A673 (cell line): ENCODE measurements at regions not wholly inside any gene's neighbourhood (a gene's known extent, or its start where the extent isn't known, plus 50 kb on each side); places are given as distances from the start of the nearest gene placed in this dataset.

Experiments
- BruUV-seq: library from RNA; stranded (reverse); fragments of 400-500 nt; replicated peaks from 2 replicates; lab custom pipeline; 2021; lab: Mats Ljungman, UMichigan
- CTCF ChIA-PET: fragments of 300-600 bp; sonication (Branson Sonifier 250); formaldehyde crosslinking; loops from one replicate; lab custom pipeline; 2022; ENCODE audit warnings: antibody characterized with exemption; lab: Charles Lee
- POLR2A ChIA-PET: fragments of 300-600 bp; sonication (Branson Sonifier 250); formaldehyde crosslinking; loops from one replicate; lab custom pipeline; 2022; ENCODE audit warnings: antibody characterized with exemption; ENCODE audit not compliant: low non-redundant PET; lab: Charles Lee
- DNase-seq: peaks from one replicate; pipeline ENCODE4 v3.0.0-alpha.2; 2015; ENCODE audit warnings: low spot score
- H3K27ac ChIP-seq: fragments of 200-600 bp; sonication (generic); 2 replicates; pipeline ENCODE4 v1.5.1; 2016; ENCODE audit warnings: mixed run types, low read depth, mild to moderate bottlenecking, mixed read lengths, antibody characterized with exemption, low read length; ENCODE audit not compliant: poor library complexity, severe bottlenecking
- H3K27me3 ChIP-seq: fragments of 200-600 bp; sonication (generic); replicated peaks from 2 replicates; pipeline ENCODE4 v1.6.1; 2017; ENCODE audit warnings: mixed run types, low read depth, mild to moderate bottlenecking, mixed read lengths, antibody characterized with exemption, low read length; ENCODE audit not compliant: insufficient read depth, poor library complexity
- H3K36me3 ChIP-seq: fragments of 200-600 bp; sonication (generic); 2 replicates; pipeline ENCODE4 v1.6.1; 2016; ENCODE audit warnings: mixed run types, mild to moderate bottlenecking, mixed read lengths, antibody characterized with exemption, low read length; ENCODE audit not compliant: insufficient read depth, poor library complexity, severe bottlenecking
- H3K4me1 ChIP-seq: fragments of 200-600 bp; sonication (generic); 2 replicates; pipeline ENCODE4 v1.6.1; 2017; ENCODE audit warnings: mixed run types, mild to moderate bottlenecking, mixed read lengths, antibody characterized with exemption, low read length; ENCODE audit not compliant: insufficient read depth, poor library complexity, severe bottlenecking
- H3K4me3 ChIP-seq: fragments of 200-600 bp; sonication (generic); 2 replicates; pipeline ENCODE4 v1.5.1; 2016; ENCODE audit warnings: low read depth, mixed run types, mild to moderate bottlenecking, mixed read lengths, low read length; ENCODE audit not compliant: poor library complexity, severe bottlenecking
- H3K9me3 ChIP-seq: fragments of 200-600 bp; sonication (generic); 2 replicates; pipeline ENCODE4 v1.6.1; 2016; ENCODE audit warnings: mixed run types, low read depth, mild to moderate bottlenecking, mixed read lengths, antibody characterized with exemption, low read length; ENCODE audit not compliant: poor library complexity, severe bottlenecking
- CTCF ChIP-seq: fragments of 300-800, 200-600 bp; sonication (generic); conservative IDR thresholded peaks from 2 replicates; pipeline ENCODE4 v1.5.1; 2017; ENCODE audit warnings: low read depth, mild to moderate bottlenecking, antibody characterized with exemption, low read length, moderate library complexity, mixed read lengths
- EZH2 ChIP-seq: fragments of 200-600 bp; sonication (generic); IDR thresholded peaks from 2 replicates; pipeline ENCODE4 v1.6.1; 2017; ENCODE audit warnings: borderline replicate concordance, low read depth, mild to moderate bottlenecking, mixed read lengths, antibody characterized with exemption, low read length; ENCODE audit not compliant: poor library complexity, severe bottlenecking
- intact Hi-C: fragments of 100-400 bp; cut with micrococcal nuclease; formaldehyde crosslinking; loops from one replicate; pipeline ENCODE4 v1.10.0; 2022; ENCODE audit not compliant: unreplicated experiment

- POLR2A ChIA-PET: no interaction called here
- intact Hi-C loops: no loop called here
- Histone ChIP-seq H3K4me3 (no peak overlapping the region), H3K27ac (no peak overlapping the region), H3K27me3 (no peaks in the 10 kb centered on the region), H3K9me3 (no peaks in the 10 kb centered on the region), H3K4me1 (no peaks in the 10 kb centered on the region), H3K36me3 (no peaks in the 10 kb centered on the region)
- CTCF ChIA-PET: no interaction called here
- TF ChIP-seq CTCF: no peak
- no peak for TF ChIP-seq EZH2
- DNase-seq: no peak
- no TSS peak for BruUV-seq
Measured at GRCh38 chr16:62543516-62543915, 507.3 kb upstream of the CDH8 start.

DNA sequence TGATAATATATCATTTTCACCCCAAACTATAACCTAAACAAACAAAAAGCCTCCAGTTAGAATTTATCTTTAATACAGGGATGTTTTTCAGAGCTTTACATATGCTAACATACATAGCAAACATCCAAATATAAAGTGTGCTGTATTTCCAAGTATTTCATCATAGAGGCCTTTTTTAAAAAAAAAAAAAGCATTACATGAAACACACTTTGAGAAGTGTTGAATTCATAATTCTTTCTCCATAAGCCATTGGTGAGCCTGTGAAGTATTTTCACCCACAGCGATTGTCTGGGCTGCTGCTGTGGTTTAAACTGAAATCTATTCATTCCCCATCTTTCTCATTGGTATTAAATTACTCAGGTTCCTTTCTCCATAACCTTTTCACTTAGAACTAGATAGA lies 503.4 kb upstream of the CDH8 start:
- no peak for TF ChIP-seq CTCF
- no peak for TF ChIP-seq EZH2
- H3K36me3 ChIP-seq: no peaks in the 10 kb centered on the region
- H3K4me3 ChIP-seq: no peak overlapping the region
- DNase-seq: no peak
- intact Hi-C loops: no loop called here
- ChIA-PET POLR2A (no interaction called here), CTCF (no interaction called here)
- H3K9me3 ChIP-seq: no peaks in the 10 kb centered on the region
- BruUV-seq: no TSS peak
- no peaks in the 10 kb centered on the region for H3K27me3 ChIP-seq
- H3K4me1 ChIP-seq: no peaks in the 10 kb centered on the region
- no peak overlapping the region for H3K27ac ChIP-seq

DNA sequence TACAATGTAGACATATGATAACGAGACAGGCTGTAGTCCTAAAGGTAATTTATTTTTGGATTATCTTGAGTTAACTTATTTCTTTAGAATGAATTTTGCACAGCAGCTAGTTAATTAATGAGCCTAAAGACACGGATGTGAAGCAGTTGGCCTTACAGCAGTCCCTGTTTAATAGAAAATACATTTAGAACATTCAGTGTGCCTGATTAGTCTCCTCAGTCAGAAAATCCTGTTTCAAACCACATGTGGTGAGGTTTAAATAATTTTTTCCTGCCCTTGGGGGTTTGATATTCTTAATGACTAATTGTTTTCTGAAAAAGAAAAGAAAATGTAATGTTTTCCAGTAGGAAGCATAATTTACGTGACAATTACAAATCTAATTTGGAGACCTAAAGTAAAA lies 494.2 kb upstream of the CDH8 start:
- Histone ChIP-seq H3K4me3 (no peak overlapping the region), H3K36me3 (no peaks in the 10 kb centered on the region), H3K27ac (no peak overlapping the region), H3K4me1 (no peaks in the 10 kb centered on the region), H3K27me3 (no peaks in the 10 kb centered on the region), H3K9me3 (no peaks in the 10 kb centered on the region)
- intact Hi-C loops: no loop called here
- CTCF ChIA-PET: no interaction called here
- TF ChIP-seq EZH2 (no peak), CTCF (no peak)
- POLR2A ChIA-PET: no interaction called here
- no TSS peak for BruUV-seq
- DNase-seq: no peak
